ENCODE measurements at regions not wholly inside any gene's neighbourhood (a gene's known extent, or its start where the extent isn't known, plus 50 kb on each side); places are given as distances from the start of the nearest gene placed in this dataset.
A peak's percentile ranks its signal among the peaks of the same experiment; 100 is the strongest.

DNA sequence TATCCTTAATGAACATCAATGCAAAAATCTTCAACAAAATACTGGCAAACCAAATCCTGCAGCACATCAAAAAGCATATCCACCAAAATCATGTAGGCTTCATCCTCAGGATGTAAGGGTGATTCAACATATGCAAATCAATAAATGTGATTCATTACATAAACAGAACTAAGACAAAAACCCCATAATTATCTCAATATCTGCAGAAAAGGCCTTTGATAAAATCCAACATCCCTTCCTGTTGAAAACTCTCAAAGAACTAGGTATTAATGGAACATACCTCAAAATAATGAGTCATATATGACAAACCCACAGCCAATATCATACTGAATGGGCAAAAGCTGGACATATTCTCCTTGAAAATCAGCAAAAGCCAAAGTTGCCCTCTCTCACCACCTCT is 54.6 kb upstream of the DEPDC1 start:
- H3K9me3 Mint-ChIP-seq = peaks cover 42% of the 10 kb centered on the region
- TF ChIP-seq CTCF (IDR thresholded peaks at IDR 0.05; ENCODE audit: unreplicated experiment in 3 of 3) = no peak
- peak overlapping the region in 1 of 3 experiments; percentile 66 for H3K27ac Mint-ChIP-seq
- no peaks in the 10 kb centered on the region for H3K27me3 Mint-ChIP-seq (ENCODE audit: low read depth)
- H3K4me1 Mint-ChIP-seq = no peaks in the 10 kb centered on the region
- H3K4me3 Mint-ChIP-seq = no peak overlapping the region
- no peaks in the 10 kb centered on the region for H3K36me3 Mint-ChIP-seq (ENCODE audit: low read depth)

DNA sequence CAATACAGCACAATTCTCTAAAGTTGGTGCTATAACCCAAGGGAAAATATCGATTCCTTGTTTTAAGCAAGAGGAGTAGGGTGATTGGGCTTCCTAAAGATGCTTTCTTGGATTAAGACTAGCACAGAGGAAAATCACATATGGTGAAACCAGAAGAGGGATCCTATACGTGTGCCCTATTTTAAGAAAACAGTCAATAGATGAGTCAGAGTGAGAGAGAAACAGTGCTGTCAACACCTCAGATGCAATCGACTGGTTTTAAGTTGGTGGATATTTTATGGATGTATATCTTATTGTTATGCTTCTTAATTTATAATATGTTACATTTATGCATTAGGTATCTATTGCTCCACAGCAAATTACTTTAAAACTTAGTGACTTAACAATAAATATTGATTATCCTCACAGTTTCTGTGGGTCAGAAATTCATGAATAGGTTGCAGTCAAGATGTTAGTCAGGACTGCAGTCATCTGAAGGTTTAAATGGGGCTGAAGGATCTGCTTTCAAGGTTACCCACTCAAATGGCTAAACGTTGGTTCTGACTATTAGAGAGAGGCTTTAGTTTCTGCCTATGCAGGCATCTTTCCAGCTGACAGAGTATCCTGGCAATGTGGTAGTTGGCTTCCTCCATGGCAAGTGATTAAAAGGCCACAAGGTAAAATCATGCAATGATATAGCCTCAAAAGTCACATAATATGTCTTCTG is 61.6 kb upstream of the DEPDC1 start:
- H3K36me3 Mint-ChIP-seq (ENCODE audit: low read depth) = no peaks in the 10 kb centered on the region
- no peak overlapping the region for H3K27ac Mint-ChIP-seq
- no peaks in the 10 kb centered on the region for H3K27me3 Mint-ChIP-seq (ENCODE audit: low read depth)
- H3K4me3 Mint-ChIP-seq = no peak overlapping the region
- no peaks in the 10 kb centered on the region for H3K4me1 Mint-ChIP-seq
- TF ChIP-seq CTCF (IDR thresholded peaks at IDR 0.05; ENCODE audit: unreplicated experiment in 3 of 3) = no peak
- H3K9me3 Mint-ChIP-seq = peaks cover 4% of the 10 kb centered on the region

- H3K36me3 Mint-ChIP-seq (ENCODE audit: low read depth) = no peaks in the 10 kb centered on the region
- TF ChIP-seq CTCF (IDR thresholded peaks at IDR 0.05; ENCODE audit: unreplicated experiment in 3 of 3) = no peak
- no peaks in the 10 kb centered on the region for H3K27me3 Mint-ChIP-seq (ENCODE audit: low read depth)
- no peak overlapping the region for H3K4me3 Mint-ChIP-seq
- H3K27ac Mint-ChIP-seq = no peak overlapping the region
- H3K9me3 Mint-ChIP-seq = no peaks in the 10 kb centered on the region
- H3K4me1 Mint-ChIP-seq = no peaks in the 10 kb centered on the region
These were observed 69.0 kb upstream of the DEPDC1 start for GRCh38 chr1:68565923-68566322.

GRCh38 chr1:68570871-68571270 is 74.0 kb upstream of the DEPDC1 start:
- peak overlapping the region in 1 of 3 experiments; percentile 37 for H3K27ac Mint-ChIP-seq
- H3K4me1 Mint-ChIP-seq = no peaks in the 10 kb centered on the region
- peak in 2 of 3 experiments; percentile 12 to 19 for TF ChIP-seq CTCF (IDR thresholded peaks at IDR 0.05; ENCODE audit: unreplicated experiment in 3 of 3)
- H3K4me3 Mint-ChIP-seq = no peak overlapping the region
- no peaks in the 10 kb centered on the region for H3K27me3 Mint-ChIP-seq (ENCODE audit: low read depth)
- peaks cover 2% of the 10 kb centered on the region for H3K9me3 Mint-ChIP-seq
- H3K36me3 Mint-ChIP-seq (ENCODE audit: low read depth) = no peaks in the 10 kb centered on the region

DNA sequence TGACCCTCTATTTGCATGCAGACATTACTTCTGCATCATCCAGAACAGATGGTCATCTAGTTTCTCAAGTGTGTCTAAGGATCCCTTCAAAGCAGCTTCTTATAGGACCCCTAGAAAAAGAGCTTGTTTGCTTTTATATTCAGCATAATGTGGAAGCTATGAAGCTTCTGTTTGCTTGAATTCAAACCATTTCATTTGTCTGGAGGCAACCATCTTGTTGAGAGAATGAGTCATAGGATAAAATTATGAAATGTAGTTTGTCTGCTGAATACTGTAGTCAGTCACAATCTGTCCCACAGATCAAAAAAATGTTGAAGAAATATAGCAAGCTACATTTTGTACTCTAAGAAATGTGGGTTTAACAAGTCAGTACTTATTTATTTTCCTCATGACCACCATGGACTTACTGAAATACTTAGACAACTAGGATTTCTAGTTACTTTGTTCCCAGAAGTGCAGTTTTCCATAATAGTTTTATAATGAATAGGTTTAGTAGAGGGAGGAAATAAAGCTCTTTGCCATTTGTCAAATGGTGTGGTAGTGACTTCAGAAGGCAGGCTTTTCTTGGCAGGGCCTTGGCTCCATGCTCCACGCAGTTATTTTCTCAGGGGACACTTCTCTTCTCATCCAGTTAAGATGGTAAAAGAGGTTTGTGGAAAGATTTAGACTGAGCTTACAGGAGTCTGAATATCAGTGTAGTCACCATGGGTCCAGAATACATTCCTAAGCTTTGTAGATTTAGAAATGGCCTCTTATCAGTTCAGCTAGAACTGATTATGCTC is 74.8 kb upstream of the DEPDC1 start:
- Mint-ChIP-seq H3K27ac (peak overlapping the region in 2 of 3 experiments; percentile 37 to 75), H3K27me3 (ENCODE audit: low read depth) (no peaks in the 10 kb centered on the region), H3K36me3 (ENCODE audit: low read depth) (no peaks in the 10 kb centered on the region), H3K9me3 (peaks cover 2% of the 10 kb centered on the region), H3K4me3 (no peak overlapping the region), H3K4me1 (no peaks in the 10 kb centered on the region)
- TF ChIP-seq CTCF (IDR thresholded peaks at IDR 0.05; ENCODE audit: unreplicated experiment in 3 of 3) = no peak

Measured in nephron (organoid).